ENCODE measurements at regions not wholly inside any gene's neighbourhood (a gene's known extent, or its start where the extent isn't known, plus 50 kb on each side); places are given as distances from the start of the nearest gene placed in this dataset.

GRCh38 chr6:140300331-140300730 lies 925.9 kb upstream of the CITED2 start:
- Mint-ChIP-seq H3K27ac (no peak overlapping the region), H3K4me1 (no peaks in the 10 kb centered on the region), H3K4me3 (no peak overlapping the region), H3K36me3 (no peaks in the 10 kb centered on the region), H3K27me3 (peaks cover 4 to 6% of the 10 kb centered on the region in 2 donors), H3K9me3 (no peaks in the 10 kb centered on the region)
- no peak for ATAC-seq (replicated peaks)
- DNase-seq = no peak

GRCh38 chr6:140289186-140289585 lies 914.7 kb upstream of the CITED2 start:
- Mint-ChIP-seq H3K27me3 (peaks cover 0 to 4% of the 10 kb centered on the region in 2 donors), H3K36me3 (no peaks in the 10 kb centered on the region), H3K27ac (no peak overlapping the region), H3K4me3 (no peak overlapping the region), H3K4me1 (no peaks in the 10 kb centered on the region), H3K9me3 (peaks cover 4% of the 10 kb centered on the region in 2 donors)
- no peak for ATAC-seq (replicated peaks)
- no peak for DNase-seq

DNA sequence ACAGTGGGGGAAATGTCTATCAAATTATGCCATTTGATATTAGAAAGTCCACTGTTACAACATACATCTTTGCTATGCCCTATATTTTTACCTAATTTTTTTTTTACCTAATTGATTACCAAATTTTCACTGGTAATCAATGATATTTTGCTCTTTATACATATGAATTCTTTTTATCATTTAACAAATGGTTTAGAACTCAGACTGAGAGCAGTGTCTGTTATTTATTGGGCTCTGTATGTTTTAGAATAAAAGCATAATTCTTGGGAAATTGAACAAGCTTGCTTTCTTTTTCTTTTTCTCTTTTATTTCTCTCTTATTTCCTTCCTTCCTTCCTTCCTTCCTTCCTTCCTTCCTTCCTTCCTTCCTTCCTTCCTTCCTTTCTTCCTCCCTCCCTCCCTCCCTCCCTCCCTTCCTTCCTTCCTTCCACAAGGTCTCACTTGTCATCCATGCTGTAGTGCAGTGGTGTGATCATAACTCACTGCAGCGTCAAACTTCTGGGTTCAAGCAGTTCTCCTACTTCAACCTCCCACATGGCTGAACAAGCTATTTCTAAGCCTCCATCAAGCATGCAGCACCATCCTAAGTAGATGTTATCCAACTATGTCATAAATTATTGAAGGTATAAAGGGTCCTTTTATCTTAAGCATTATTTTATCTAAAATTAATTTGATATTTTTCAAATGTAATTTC lies 911.7 kb upstream of the CITED2 start:
- ATAC-seq (replicated peaks) = no peak
- H3K27ac Mint-ChIP-seq = no peak overlapping the region

DNA sequence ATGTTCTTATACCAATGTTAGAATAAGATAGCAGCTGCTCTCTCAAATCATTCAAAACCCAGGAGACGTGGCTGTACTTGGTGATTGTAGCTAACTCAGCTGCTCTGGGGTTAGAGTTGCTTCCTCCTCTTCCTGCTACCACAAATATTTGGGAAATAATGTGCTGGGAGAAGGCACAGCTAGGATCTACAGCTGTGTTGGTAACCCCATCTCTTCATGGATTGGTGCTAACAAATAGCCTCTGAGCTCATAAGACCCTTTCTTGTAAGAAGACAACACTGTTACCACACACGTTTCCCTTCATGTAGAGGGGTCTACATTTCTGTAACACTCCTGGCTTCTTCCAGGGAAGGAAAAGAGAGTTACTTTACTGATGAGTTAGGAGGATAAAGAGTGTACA lies 911.0 kb upstream of the CITED2 start:
- Mint-ChIP-seq H3K4me1 (no peaks in the 10 kb centered on the region), H3K27me3 (no peaks in the 10 kb centered on the region), H3K36me3 (no peaks in the 10 kb centered on the region), H3K27ac (no peak overlapping the region), H3K9me3 (no peaks in the 10 kb centered on the region), H3K4me3 (no peak overlapping the region)
- DNase-seq (no peak), ATAC-seq (replicated peaks) (no peak)

More for the DNA sequence above, 911.7 kb upstream of the CITED2 start:
- H3K4me1 Mint-ChIP-seq = no peaks in the 10 kb centered on the region
- H3K4me3 Mint-ChIP-seq = no peak overlapping the region
- no peak for DNase-seq
- peaks cover 0 to 2% of the 10 kb centered on the region in 2 donors for H3K27me3 Mint-ChIP-seq
- H3K36me3 Mint-ChIP-seq = no peaks in the 10 kb centered on the region
- H3K9me3 Mint-ChIP-seq = peaks cover under 1 to 2% of the 10 kb centered on the region in 2 donors

DNA sequence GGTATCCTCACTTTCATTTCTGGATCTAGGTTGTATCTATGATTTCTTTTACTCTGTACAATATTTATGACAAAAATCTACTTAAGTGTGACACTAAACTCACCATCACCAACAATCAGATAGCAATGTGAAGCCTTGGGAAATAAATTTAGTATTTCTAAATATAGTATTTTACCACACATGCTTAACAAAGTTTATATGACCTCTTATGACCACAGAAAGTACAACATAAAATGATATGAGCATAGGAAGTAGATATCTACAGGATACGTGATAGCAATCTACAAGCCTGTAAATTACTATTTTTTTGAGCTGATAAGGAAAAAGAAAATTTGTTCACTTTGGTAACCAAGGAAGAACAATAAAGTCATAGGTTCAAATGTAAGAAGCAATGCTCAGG lies 910.4 kb upstream of the CITED2 start:
- H3K9me3 Mint-ChIP-seq = no peaks in the 10 kb centered on the region
- DNase-seq (no peak), ATAC-seq (replicated peaks) (no peak)
- H3K27me3 Mint-ChIP-seq = no peaks in the 10 kb centered on the region
- no peak overlapping the region for H3K4me3 Mint-ChIP-seq
- H3K27ac Mint-ChIP-seq = no peak overlapping the region
- H3K36me3 Mint-ChIP-seq = no peaks in the 10 kb centered on the region
- H3K4me1 Mint-ChIP-seq = no peaks in the 10 kb centered on the region

DNA sequence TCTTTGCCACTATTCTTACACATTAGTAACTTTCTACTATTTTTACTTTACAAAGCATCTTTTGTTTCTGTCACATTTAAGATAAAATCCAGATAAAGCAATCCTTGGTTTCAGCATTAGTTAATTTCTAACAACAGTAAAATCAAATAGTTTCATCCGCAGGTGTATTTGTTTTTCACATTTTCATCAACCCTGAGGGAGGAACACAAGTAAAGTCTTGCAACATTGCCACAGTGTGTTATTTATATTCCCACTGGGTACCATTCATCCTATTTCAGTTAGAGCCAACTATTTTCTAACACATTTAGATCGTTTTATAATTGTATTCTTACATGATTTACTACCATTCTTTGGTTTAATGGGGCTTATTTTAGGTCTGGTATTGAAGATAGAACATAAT lies 908.7 kb upstream of the CITED2 start:
- ATAC-seq (replicated peaks) = no peak
- no peaks in the 10 kb centered on the region for H3K36me3 Mint-ChIP-seq
- H3K9me3 Mint-ChIP-seq = no peaks in the 10 kb centered on the region
- H3K4me1 Mint-ChIP-seq = no peaks in the 10 kb centered on the region
- no peaks in the 10 kb centered on the region for H3K27me3 Mint-ChIP-seq
- no peak for DNase-seq
- no peak overlapping the region for H3K4me3 Mint-ChIP-seq
- no peak overlapping the region for H3K27ac Mint-ChIP-seq

GRCh38 chr6:140281767-140282166 lies 907.3 kb upstream of the CITED2 start:
- DNase-seq = no peak
- no peaks in the 10 kb centered on the region for H3K36me3 Mint-ChIP-seq
- H3K27ac Mint-ChIP-seq = no peak overlapping the region
- no peaks in the 10 kb centered on the region for H3K4me1 Mint-ChIP-seq
- H3K4me3 Mint-ChIP-seq = no peak overlapping the region
- no peaks in the 10 kb centered on the region for H3K9me3 Mint-ChIP-seq
- ATAC-seq (replicated peaks) = no peak
- H3K27me3 Mint-ChIP-seq = no peaks in the 10 kb centered on the region

- no peak overlapping the region for H3K4me3 Mint-ChIP-seq
- H3K4me1 Mint-ChIP-seq = no peaks in the 10 kb centered on the region
- H3K27me3 Mint-ChIP-seq = no peaks in the 10 kb centered on the region
- H3K27ac Mint-ChIP-seq = no peak overlapping the region
- H3K9me3 Mint-ChIP-seq = no peaks in the 10 kb centered on the region
- no peaks in the 10 kb centered on the region for H3K36me3 Mint-ChIP-seq
- ATAC-seq (replicated peaks) = no peak
- no peak for DNase-seq
Observed at GRCh38 chr6:140281236-140281635, 906.8 kb upstream of the CITED2 start.

DNA sequence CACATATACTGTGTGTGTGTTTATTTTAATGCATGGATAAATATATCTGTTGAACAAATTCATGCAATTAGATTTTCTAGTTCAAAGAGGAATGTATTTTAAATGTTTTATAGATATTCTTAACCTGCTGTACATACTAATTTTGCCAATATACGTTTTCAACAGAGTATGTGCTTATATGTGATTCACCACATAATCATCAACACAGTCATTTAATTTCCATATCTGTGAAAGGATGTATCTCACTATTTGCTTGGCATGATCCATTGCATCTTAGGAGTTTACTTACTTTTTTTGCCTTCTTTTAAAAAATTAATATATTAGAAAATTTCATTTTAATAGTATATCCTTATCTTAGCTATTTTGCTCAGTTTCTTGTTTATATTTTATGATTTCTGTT lies 902.3 kb upstream of the CITED2 start:
- Mint-ChIP-seq H3K27me3 (no peaks in the 10 kb centered on the region), H3K4me3 (no peak overlapping the region), H3K27ac (no peak overlapping the region), H3K36me3 (no peaks in the 10 kb centered on the region), H3K9me3 (no peaks in the 10 kb centered on the region), H3K4me1 (peaks cover 3 to 6% of the 10 kb centered on the region in 2 donors)
- DNase-seq = no peak
- ATAC-seq (replicated peaks) = no peak

GRCh38 chr6:140276133-140276532 lies 901.7 kb upstream of the CITED2 start:
- H3K9me3 Mint-ChIP-seq = no peaks in the 10 kb centered on the region
- no peak overlapping the region for H3K4me3 Mint-ChIP-seq
- no peaks in the 10 kb centered on the region for H3K27me3 Mint-ChIP-seq
- DNase-seq (no peak), ATAC-seq (replicated peaks) (no peak)
- no peak overlapping the region for H3K27ac Mint-ChIP-seq
- H3K36me3 Mint-ChIP-seq = no peaks in the 10 kb centered on the region
- H3K4me1 Mint-ChIP-seq = peaks cover 4 to 9% of the 10 kb centered on the region in 2 donors

DNA sequence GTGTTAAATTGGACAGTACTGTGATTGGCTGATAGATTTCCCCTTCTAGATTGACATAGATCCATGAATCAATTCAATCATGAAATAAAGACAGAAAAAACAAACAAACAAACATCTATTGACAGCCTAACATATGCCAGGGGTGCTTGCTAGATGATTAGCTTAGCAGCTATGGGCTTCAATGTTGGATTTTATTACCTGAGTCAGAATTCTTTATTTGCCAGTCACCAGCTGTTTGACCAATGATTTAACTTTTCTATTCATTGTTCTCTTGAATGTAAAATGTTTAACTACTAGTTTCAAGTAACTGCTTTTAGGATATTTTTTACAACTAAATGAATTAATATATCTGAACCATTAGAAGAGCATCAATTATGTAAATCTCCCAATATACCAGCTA lies 901.3 kb upstream of the CITED2 start:
- Mint-ChIP-seq H3K27ac (no peak overlapping the region), H3K4me1 (peaks cover 4 to 9% of the 10 kb centered on the region in 2 donors), H3K27me3 (no peaks in the 10 kb centered on the region), H3K4me3 (no peak overlapping the region), H3K9me3 (no peaks in the 10 kb centered on the region), H3K36me3 (no peaks in the 10 kb centered on the region)
- ATAC-seq (replicated peaks) (no peak), DNase-seq (no peak)

- Mint-ChIP-seq H3K27ac (no peak overlapping the region), H3K27me3 (no peaks in the 10 kb centered on the region), H3K9me3 (no peaks in the 10 kb centered on the region), H3K4me1 (peaks cover 9% of the 10 kb centered on the region in 2 donors), H3K4me3 (no peak overlapping the region), H3K36me3 (no peaks in the 10 kb centered on the region)
- ATAC-seq (replicated peaks) (no peak), DNase-seq (no peak)
Observed at GRCh38 chr6:140274548-140274947, 900.1 kb upstream of the CITED2 start.

DNA sequence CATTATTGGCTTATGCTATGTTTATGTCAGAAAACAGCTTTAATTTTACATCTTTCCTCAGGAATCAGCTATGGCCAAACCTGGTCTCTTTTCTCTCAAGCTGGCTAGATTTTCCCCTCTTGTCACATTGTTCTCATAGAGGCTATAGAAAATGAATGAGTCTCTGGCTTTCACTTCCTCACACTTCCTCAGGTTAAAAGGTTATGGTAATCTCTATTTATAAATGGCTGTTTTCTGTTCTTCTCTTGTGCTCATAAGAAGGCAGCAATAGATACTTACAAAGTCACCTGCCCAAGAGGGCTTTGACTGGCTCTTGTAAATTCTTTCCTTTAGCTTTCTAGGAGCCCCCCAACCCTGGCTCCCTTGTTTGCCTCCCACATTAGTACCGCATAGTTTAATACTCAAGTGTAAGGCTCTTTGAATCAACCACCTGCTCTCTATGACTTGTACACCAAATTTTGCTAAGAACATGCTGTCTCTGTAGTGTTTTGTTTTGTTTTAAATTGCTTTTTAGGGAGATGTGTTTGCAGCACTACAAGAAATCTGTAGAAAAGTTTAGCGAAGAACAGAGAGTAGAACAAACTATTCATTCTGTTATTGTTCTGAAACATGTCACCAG lies 897.4 kb upstream of the CITED2 start:
- Mint-ChIP-seq H3K4me1 (peaks cover 9% of the 10 kb centered on the region in 2 donors), H3K9me3 (peaks cover 0 to 2% of the 10 kb centered on the region in 2 donors), H3K27ac (no peak overlapping the region), H3K4me3 (peak overlapping the region in 1 of 2 donors; percentile 45), H3K27me3 (no peaks in the 10 kb centered on the region), H3K36me3 (no peaks in the 10 kb centered on the region)
- ATAC-seq (replicated peaks) (peak; percentile 100), DNase-seq (no peak)

GRCh38 chr6:140269591-140270165 lies 895.2 kb upstream of the CITED2 start:
- DNase-seq (no peak), ATAC-seq (replicated peaks) (no peak)
- Mint-ChIP-seq H3K4me3 (no peak overlapping the region), H3K27me3 (no peaks in the 10 kb centered on the region), H3K9me3 (peaks cover 0 to 2% of the 10 kb centered on the region in 2 donors), H3K4me1 (peaks cover 9% of the 10 kb centered on the region in 2 donors), H3K27ac (no peak overlapping the region), H3K36me3 (no peaks in the 10 kb centered on the region)

DNA sequence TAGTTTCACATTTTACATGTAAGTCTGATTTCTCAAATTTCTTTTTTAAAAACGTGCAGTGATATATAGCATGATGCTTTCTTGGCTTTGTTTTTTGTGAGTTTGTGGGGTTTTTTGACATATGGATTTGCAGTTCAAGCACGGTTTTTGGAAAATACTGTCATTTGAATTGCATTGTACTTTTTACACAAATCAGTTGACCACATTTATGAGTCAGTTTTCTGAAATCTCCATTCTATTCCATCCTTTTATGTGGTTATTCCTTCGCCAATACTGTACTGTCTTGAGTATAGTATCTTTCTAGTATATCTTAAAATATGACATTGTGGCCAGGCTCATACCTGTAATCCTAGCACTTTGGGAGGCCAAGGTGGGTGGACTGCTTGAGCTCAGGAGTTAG lies 890.0 kb upstream of the CITED2 start:
- peaks cover 0 to 2% of the 10 kb centered on the region in 2 donors for H3K9me3 Mint-ChIP-seq
- no peak overlapping the region for H3K27ac Mint-ChIP-seq
- no peaks in the 10 kb centered on the region for H3K4me1 Mint-ChIP-seq
- no peak overlapping the region for H3K4me3 Mint-ChIP-seq
- ATAC-seq (replicated peaks) = no peak
- DNase-seq = no peak
- no peaks in the 10 kb centered on the region for H3K27me3 Mint-ChIP-seq
- H3K36me3 Mint-ChIP-seq = no peaks in the 10 kb centered on the region

Measured in stimulated activated naive B cell treated with anti-CD40 and anti-IgM and Interleukin-4, amounts not matched to agents 10 μg/mL and 1 μg/mL and 100 μg/mL, for 72 hours (primary cell).